SHP77 treated with DMSO at 0.1 percent for 48 hours (cell line): ENCODE measurements at regions not wholly inside any gene's neighbourhood (a gene's known extent, or its start where the extent isn't known, plus 50 kb on each side); places are given as distances from the start of the nearest gene placed in this dataset.
"Not testable (repeated sequence)": the region's sequence is repeated elsewhere in the genome, so short reads cannot be mapped to it uniquely, and the experiment has no call there.

Experiments
- DNase-seq: peaks from one replicate; lab custom pipeline; 2025; lab: John Stamatoyannopoulos, UW

DNA sequence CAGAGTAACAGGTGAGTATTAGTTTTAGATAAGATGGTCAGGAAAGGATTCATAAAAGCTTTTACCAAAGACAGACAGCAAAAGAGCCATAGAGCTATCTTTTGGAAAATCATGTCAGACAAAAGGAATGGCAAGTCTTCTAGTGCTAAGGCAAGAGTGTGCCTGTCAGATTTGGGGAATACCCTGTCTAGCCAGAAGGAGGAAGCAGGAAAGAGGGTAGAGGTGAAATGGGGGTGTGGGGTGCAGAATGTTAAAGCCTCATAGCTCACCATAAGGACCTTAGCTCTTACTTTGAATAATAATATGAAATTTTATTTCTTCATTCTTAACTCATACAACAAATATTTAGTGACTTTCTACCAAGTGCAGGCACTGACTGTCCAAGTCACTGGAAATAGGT lies 512.1 kb upstream of the ROBO2 start:
- no peak for DNase-seq

DNA sequence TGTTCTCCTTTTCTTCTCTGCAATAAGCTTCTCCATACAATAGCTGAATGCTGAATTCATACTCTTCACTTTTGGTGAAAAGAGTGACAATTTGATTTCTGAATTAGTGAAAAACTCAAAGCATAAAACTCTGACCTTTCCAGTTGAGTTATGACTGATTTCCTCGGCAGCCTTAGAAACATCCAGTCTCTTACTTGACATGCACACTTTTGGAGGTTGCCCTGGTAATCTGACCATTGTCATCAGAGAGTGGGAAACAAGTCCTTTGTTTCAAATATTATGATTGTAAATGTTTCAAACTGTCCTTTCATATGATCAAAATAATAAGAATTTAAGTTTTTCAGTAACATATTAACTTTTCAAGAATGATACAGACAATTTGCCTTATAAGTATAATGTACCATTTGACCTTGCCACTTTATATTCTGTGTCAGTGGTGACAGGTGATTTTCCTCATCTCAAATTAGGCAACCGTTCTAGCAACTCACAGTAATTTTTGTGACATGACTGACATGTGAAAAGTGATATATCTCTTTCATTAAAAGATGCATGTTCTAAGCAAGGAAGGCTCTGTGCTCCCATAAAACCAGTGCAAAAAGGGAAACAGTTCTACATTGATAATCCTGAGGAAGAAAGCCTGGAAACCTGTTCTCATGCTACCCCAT lies 507.6 kb upstream of the ROBO2 start:
- no peak for DNase-seq

DNA sequence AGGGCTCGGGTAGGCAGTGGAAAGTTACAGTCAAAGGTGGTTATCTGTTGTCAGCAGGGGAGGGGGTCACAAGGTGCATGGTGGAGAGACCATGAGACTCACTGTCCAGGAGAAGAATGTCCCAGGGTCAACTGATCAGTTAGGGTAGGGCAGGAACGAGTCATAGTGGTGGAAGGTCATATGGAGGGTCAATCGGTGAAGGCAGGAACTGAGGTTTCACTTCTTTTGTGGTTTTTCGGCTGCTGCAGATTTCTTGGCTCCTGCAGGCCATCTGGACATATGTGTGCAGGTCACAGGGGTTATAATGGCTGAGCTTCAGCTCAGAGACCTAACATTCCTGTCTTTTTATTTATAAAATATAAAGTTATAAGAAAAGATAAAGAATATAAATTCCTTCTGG lies 506.2 kb upstream of the ROBO2 start:
- not testable (repeated sequence) for DNase-seq

DNA sequence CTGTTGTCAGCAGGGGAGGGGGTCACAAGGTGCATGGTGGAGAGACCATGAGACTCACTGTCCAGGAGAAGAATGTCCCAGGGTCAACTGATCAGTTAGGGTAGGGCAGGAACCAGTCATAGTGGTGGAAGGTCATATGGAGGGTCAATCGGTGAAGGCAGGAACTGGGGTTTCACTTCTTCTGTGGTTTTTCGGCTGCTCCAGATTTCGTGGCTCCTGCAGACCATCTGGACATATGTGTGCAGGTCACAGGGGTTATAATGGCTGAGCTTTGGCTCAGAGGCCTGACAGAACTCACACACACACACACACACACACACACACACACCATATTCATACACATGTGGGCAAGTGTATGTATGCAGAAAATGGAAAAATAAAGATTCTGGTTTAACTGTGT lies 502.0 kb upstream of the ROBO2 start:
- not testable (repeated sequence) for DNase-seq

DNA sequence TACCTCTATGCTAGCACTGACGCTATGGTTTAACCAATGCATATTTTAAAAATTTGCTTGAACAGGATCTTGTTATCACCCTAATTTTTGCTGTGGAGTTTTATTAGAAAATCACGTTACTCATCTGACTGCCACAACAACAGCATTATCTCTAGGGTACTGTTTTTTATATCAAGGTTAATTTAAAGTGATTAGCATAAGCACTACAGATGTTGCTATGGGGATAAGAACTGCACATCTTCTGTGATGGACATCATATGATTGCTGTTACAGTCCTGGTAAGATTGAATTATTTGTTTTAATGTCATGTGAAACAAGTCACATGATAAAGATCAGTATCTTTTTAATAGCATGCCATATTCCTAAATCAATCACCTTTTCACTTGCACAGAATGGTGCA lies 492.2 kb upstream of the ROBO2 start:
- no peak for DNase-seq

DNA sequence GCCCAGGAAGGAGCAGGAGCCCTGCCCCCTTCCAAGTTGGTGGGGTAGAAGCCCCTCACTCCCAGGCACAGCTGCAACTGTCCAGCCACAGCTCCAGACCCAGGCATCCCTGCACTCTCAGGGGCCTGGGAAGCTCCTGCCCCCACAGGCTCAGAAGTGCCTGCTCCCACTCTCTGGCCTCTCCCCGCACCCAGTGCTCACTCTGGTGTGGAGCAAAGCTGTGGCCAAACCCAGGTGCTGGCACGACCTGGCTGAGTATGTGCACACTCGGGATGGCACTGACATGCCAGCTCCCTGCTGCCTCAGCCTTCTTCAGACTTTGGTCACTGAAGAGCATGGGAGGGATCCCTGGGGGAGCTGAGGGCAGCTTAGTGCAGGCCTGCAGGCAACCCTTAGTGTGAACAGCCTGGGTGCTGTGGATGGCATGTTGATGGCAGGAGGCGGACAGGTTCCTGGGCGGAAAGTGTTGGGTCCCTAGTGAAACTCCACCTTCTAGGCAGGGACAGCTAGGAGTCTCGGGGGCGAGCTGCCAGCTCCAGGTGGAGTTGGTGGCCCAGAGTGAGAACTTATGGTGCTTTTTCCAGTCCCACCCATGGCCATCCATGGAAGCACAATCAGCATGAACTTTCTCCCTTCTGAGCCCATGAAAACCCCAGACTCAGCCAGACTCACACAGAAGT lies 489.2 kb upstream of the ROBO2 start:
- DNase-seq = no peak

DNA sequence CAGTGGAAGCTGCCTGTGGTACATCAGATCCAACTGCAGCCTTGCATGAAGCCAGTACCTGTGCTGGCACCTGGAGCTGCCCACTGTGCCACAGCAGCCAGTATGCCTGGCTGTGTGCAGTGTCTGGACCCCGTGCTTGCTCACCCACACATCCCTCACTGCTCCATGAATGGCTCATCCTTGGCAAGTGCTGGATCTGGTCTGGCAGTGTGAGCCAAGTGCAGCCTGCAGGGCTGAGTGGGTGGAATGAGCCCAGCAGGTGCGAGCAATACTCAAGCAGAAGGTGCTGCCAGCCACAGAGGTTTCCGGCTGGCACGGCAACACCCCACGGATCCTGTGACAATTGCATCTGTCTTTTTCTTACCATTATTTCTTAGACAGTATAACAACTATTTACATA lies 488.2 kb upstream of the ROBO2 start:
- DNase-seq = peak; percentile 10

DNA sequence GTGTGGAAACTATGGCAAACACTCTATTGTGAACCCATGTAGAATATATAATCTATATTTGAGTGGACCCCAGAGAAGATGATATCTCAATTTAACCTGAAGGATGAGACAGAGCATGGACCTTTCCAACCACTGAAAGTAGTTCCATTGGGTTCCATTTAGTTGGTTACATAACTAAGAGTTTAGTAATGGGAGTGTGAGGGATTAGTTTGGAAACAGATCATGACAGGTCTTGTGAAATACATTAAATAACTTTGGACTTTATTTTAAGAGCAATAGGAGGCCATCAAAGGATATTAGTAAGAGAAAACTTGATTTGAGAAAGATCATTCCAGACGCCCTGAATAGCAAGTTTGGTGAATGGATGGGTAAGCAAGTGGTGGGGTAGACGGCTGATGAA lies 487.2 kb upstream of the ROBO2 start:
- no peak for DNase-seq

DNA sequence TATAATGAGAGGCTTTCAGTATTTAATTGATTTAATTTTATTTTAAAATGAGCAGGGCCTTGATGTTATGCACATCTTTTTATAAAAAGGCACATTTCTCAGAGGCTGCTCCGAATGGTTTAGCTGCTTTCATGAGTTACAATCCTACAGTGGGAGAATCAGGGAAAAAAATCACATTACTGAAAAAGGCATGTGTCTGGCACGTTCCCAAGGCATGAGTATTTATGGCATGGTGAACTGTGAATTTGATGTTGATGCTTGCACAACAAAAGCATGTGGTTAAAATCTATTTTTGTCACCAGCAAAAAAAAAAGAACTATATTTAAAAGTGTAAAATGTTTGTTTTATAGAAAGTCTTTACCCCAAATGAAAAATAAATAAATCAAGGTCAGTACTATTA lies 485.2 kb upstream of the ROBO2 start:
- DNase-seq = no peak

DNA sequence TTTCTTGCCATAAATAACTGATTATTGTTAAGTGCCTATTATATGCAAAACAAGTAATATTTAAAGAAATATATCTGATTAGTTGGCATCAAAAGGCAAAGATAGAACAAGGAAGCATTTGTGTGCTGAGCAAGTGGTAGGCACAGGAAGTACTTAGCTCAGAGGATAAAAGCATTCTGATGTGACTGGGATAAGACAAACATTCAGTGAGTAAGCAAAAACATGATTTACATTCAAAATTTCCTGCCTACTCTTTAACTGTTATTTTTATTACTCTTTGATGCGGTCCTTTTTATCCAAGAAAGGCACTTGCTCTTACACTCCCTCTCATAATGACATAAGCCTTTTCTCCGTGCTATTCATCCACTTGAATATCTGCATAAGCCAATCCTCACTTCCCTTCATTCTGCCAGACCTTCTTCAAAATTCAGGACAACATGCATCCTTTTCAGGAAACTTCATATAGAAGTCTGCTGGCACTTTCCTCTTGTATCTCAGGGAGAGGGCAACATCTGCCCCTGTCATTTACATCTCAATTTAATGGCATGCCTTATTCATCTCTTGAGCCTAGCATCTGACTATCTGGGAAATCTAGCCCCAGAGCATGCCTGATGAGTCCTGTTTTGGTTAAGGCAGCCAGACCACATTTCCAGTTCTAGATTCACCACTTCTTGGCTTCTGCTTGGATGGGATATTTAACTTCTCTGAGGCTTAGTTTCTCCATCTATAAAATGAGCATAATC lies 478.2 kb upstream of the ROBO2 start:
- no peak for DNase-seq

DNA sequence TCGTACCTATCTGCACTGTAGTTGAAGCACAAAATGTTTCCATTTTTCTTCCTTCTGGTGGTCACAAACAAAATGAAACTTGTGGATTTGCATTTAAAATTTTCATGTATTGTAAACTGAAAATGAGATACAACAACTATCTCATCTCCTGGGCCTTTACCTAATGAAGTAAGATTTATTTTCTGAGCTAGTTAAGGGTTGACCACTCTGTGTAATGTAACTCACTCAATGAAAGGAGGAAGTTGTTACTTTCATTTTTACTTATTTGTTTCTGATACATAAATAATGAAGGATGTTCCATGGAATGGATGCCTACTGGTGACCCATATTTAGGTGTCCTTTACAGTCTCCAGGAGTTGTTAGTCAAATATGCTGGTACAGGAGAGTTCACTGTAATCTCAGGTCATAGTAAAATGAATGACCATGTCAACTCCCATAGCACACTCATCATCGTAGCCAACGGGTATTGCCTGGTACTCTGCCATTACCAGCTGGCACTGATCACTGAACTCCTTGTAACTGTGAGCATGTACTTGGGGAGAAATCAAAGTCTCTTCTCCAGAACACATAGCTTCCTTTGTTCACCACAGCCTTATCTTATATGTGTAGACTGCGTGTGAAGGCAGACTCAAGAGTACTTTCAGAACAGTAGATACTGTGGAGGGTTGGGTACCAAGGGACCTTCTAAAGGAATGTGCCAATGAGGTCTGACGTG lies 474.2 kb upstream of the ROBO2 start:
- peak; percentile 39 for DNase-seq

DNA sequence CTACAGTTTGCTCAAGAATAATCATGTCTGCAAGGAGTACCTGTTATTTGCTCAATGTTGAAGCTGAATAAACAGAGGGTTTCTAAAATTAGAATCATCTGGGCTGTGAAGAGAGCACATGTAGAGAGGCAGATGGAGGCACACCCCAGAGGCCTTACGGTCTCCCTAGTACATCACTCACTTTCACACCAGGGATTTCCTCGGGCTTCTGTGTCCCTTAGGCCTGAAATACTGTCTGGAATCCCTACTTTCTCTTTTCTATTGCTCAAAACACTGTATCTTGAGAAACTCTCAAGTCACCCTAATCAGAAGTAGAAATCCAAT lies 473.7 kb upstream of the ROBO2 start:
- DNase-seq = no peak

DNA sequence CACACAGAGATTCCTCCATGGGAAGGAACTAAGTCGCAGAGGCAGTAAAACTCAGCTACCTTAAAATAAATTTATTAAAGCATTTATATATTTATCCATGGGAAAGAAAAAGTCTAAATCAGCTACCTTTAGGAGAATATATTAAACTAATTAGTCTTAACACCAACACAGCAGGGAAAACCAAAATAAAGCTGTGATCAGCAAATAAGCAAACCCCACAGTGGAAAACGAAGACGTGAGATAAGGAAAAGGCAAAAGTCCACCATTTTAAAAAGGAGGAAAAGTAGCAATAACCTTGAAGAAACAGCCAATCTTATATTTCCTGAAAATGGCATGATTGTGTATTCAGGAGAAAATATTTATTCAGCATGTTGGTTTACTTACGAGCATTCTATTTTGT lies 473.0 kb upstream of the ROBO2 start:
- no peak for DNase-seq

DNA sequence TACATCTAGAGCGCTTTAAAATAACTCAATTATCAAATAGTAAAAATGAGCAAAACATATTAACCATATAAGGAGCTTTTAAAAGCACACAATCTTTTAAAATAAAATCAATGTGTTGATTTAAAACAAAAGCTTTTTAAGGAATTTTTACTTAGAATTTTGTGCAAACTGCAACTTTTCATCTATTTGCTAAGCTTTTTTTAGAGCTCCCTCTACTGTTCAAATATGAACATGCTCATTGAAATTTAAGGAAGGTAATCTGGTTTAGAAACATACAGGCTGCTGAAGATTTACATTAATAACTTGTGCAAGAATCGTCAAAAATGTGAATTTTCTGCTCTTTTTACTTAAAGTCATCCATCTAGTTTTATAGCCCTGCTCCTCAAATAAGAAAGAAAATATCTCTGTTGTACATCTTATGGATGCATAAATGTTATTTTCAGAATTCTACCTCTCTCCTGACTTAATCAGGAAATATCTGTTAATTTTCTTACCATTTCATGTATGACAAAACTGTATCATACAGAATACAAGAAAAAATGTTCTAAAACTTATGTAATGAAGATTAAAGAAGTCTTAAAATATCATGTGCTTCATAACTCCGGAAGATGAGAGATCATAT lies 469.4 kb upstream of the ROBO2 start:
- peak; percentile 26 for DNase-seq

DNA sequence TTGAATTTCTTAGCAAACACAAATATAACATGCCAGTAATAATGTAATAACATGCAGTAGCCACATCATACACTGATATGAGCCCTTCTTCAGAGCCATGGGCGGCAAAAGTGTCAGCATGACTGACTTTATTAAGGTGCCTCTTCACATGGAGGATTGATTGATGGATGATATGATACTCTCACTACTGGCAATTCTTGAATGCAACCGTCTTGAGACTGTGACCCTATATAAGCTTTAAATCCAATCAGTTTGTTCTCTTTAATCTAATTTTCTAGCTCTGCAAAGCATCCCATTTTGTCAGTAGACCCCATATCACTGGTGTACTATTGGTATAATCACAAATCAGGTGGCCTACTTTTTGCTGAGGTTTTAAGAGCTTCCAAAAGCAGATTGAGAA lies 463.7 kb upstream of the ROBO2 start:
- DNase-seq = no peak

DNA sequence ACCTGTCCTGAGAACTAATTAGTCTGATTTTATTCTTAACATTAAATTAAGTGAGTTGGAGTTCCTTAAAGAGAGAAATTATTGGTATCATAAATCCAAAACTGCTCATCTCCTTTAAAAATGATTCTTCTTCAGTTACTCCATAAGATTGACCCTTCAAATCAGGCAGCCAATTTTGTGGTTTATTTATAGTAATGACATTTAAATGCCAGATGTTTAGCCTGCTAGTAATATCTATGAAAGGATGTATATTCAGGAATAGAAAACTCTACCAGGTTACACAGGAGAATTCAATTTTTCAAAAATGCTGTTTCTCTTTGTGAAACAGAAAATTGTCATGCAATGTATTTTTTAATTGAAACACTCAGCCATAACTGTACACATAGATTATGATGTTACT lies 457.8 kb upstream of the ROBO2 start:
- DNase-seq = no peak

DNA sequence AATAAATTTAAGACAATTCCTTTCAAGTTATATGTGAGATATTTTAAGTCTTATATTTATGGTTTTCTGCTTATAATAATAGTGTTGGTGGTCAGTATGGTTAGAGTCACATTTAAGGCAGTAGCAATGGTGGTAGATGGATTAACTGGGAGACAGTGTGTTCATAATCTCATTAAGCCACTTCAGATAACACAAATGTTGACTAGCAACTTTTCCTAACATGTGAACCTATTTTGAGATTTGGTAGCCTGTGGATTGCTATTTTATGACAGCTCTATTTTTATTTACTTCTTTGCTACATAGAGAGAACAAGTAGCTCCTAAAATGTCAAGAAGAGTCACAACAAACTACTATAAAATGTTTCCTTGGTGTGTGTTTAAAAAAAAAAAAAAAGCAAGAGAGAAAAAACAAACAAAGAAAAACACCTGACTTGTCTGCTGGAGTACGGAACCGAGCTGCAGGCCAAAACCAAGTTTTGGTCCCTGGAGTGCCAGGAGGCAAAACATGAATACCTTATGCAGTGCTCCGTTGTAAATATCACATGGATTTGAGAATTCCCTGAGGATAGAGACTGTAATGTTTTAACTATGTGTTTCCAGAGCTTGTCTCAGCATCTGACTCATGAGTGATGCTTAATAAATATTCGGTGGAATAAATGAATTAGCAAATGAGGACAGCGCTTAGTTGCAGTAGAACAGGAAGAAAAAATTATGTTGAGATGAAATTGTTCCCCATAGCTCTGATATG lies 457.1 kb upstream of the ROBO2 start:
- no peak for DNase-seq

DNA sequence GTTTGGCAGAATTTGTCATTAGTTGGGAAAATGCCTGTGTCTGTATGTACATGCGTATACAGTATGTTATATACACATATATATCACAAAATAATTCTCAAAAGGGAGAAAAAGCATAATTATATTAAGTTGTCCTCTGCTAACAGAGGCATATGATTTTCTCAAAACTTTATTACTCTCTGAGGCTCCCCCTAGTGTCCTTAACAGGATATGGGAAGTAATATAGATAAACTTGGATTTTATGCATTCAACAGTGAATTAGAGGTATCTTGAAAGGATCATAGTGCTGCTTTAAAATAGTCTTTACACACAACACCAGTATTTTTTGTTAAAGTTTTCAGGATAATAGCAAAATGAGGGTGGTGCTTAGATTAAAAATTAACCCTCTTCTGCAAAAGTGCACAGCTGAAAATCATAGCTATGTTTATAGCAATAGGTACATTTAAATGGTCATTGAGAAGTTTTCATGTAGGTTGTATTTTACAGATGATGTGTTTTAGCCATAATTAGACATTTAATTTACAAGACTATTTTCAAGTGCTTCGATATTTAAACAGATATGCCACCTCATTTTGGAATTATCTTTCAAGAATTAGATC lies 454.0 kb upstream of the ROBO2 start:
- DNase-seq = no peak

DNA sequence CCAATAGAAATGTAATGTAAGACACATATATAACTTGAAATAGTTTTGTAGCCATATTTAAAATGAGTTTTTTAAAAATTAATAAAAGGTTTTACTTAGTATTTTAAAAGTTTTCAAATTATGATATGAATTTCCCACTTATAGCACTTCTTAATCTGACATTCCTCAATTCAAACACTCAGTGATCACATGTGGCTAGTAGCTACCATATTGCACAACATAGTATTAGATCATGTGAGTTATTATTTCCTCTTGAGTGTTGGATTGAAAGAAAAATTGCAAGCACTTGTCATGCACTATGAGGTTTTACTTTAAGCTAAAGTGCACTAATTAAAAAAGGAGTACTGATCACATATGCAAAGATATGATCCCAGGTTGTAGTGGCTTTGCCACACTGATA lies 453.4 kb upstream of the ROBO2 start:
- DNase-seq = no peak

DNA sequence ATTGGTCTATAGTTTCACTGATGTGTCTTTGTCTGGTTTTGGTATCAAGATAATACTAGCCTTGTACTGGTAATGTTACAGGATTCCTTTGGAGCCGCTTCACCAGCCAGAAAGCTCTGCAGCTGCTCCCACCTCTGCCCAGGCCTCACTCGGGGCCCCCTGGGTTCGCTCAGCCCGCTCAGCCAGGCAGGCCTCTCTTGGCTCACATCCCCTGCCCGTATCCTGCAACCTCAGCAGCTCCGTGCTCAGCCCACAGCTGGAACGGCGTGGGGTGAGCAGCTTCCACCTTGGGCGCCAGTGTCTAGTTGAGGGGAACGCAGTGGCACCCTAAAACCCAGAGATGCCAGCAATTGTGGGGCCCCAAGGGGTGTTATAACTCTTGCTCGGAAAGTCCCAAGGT lies 429.7 kb upstream of the ROBO2 start:
- DNase-seq = no peak

DNA sequence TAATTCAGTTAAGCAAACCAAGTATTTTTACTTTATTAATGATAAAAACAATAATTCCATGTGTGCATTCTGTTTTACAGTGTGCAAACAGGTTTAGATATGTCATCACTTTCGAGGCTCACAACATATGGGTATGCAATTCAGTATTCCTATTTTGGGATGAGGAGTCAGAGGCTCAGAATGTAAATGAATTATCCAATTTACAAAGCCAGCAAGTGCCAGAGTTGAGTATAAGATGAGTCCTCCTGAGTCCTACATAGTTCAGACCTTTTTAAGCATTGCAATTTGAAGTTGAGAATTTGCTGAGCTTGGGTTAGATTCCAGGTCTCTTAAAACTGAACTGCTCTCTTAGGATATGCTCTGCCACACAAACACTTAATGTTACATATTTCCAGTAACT lies 424.2 kb upstream of the ROBO2 start:
- DNase-seq = no peak
